ENCODE measurements at regions not wholly inside any gene's neighbourhood (a gene's known extent, or its start where the extent isn't known, plus 50 kb on each side); places are given as distances from the start of the nearest gene placed in this dataset.

DNA sequence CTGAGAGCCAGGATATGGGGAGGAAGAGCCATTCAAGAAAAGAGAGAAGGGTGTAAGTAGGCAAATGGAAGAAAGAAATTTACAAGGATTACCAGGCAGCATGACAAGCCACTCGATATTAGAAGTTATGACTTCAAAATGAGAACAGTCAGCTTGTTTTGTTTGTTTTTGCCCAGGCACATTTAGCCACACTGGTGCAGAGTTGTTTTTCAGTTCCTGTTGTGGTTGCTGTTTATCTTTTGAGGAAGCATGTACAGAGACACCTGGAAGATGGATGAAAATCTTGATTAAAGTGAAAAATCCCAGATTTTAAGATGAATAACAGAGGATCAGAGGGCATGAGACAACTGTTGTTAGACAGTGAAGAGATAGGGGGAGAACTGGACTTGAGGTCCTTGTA, 199.1 kb downstream of the MTRR start:
- WGBS, 2 donors = 50 to 73% methylated on average over 1 of the region's 1 CpG
- Histone ChIP-seq H3K4me1 (ENCODE audit: control insufficient read depth in 2 of 2, insufficient read depth in 2 of 2, low read length in 1 of 2) (no peaks in the 10 kb centered on the region), H3K27me3 (ENCODE audit: control insufficient read depth in 1 of 2, insufficient read depth in 2 of 2, low read length in 2 of 2) (no peaks in the 10 kb centered on the region), H3K9me3 (ENCODE audit: control insufficient read depth in 2 of 2, insufficient read depth in 1 of 2, low read depth in 1 of 2, low read length in 1 of 2) (no peaks in the 10 kb centered on the region), H3K4me3 (ENCODE audit: low read depth in 1 of 2, low read length in 2 of 2) (no peak overlapping the region), H3K27ac (ENCODE audit: low read depth in 2 of 2, low read length in 1 of 2) (no peak overlapping the region), H3K36me3 (ENCODE audit: control insufficient read depth in 2 of 2, insufficient read depth in 2 of 2, low read length in 1 of 2) (no peaks in the 10 kb centered on the region)

DNA sequence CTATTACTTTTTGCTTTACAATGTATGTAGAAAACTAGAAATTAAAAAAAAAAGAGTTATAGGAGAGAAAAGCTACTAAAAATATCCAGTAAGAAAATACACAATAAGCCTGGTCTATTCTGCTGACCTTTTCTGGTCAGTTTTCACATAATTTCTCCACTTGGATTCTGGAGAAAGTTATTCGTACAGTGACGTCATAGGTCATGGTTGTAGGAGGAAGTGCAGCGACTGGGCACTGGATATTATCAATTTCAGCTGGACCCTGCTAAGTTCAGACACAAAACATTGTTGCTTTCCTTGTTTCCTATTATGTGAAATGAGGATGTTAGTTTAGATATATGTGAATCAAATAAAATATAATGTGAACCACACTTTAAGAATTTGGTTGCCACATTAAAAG, 201.2 kb downstream of the MTRR start:
- H3K27ac ChIP-seq (ENCODE audit: low read depth in 2 of 2, low read length in 1 of 2) = no peak overlapping the region
- 56 to 57% methylated on average over 3 of the region's 3 CpGs for WGBS, 2 donors
- no peak overlapping the region for H3K4me3 ChIP-seq (ENCODE audit: low read depth in 1 of 2, low read length in 2 of 2)
- no peaks in the 10 kb centered on the region for H3K9me3 ChIP-seq (ENCODE audit: control insufficient read depth in 2 of 2, insufficient read depth in 1 of 2, low read depth in 1 of 2, low read length in 1 of 2)
- no peaks in the 10 kb centered on the region for H3K27me3 ChIP-seq (ENCODE audit: control insufficient read depth in 1 of 2, insufficient read depth in 2 of 2, low read length in 2 of 2)
- no peaks in the 10 kb centered on the region for H3K4me1 ChIP-seq (ENCODE audit: control insufficient read depth in 2 of 2, insufficient read depth in 2 of 2, low read length in 1 of 2)
- no peaks in the 10 kb centered on the region for H3K36me3 ChIP-seq (ENCODE audit: control insufficient read depth in 2 of 2, insufficient read depth in 2 of 2, low read length in 1 of 2)

DNA sequence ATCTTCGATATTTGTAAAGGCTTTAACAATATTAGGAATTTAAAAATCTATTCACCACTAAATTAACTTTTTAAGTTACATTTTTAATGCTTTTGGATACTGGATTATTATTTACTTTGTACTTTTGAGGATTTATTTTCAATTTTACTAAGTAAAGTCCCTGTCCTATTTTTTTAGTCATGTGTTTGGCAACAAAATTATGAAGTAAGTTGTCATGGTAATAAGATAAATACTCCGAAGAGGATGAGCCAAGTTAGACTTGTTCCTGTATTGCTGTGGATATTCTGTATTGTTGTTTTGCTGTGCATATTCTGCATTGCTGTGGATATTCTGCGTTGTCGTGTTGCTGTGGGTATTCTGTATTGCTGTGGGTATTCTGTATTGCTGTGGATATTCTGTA, 210.1 kb downstream of the MTRR start:
- no peaks in the 10 kb centered on the region for H3K4me1 ChIP-seq (ENCODE audit: control insufficient read depth in 2 of 2, insufficient read depth in 2 of 2, low read length in 1 of 2)
- no peaks in the 10 kb centered on the region for H3K27me3 ChIP-seq (ENCODE audit: control insufficient read depth in 1 of 2, insufficient read depth in 2 of 2, low read length in 2 of 2)
- H3K27ac ChIP-seq (ENCODE audit: low read depth in 2 of 2, low read length in 1 of 2) = no peak overlapping the region
- 50 to 62% methylated on average over 4 of the region's 4 CpGs for WGBS, 2 donors
- H3K4me3 ChIP-seq (ENCODE audit: low read depth in 1 of 2, low read length in 2 of 2) = no peak overlapping the region
- no peaks in the 10 kb centered on the region for H3K36me3 ChIP-seq (ENCODE audit: control insufficient read depth in 2 of 2, insufficient read depth in 2 of 2, low read length in 1 of 2)
- no peaks in the 10 kb centered on the region for H3K9me3 ChIP-seq (ENCODE audit: control insufficient read depth in 2 of 2, insufficient read depth in 1 of 2, low read depth in 1 of 2, low read length in 1 of 2)

DNA sequence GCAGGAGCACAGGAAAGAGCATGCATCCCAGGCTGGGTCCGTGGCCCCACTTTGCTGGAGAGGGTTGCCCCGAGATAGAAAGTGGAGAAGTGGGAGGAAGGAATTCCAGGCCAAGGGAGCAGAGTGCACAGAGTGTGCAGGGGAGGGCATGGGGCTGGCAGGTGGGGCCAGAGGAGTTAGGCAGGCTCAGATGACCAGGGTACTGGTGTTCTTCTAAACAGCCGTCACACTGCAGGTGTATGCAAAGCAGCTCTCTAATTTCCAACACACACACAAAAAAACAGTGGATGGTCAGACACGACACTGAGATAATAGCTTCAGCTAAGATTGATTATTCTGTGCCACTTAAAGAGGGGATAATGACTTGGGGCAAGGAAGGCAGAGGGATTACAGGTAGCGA, 212.2 kb downstream of the MTRR start:
- H3K27me3 ChIP-seq (ENCODE audit: control insufficient read depth in 1 of 2, insufficient read depth in 2 of 2, low read length in 2 of 2) = no peaks in the 10 kb centered on the region
- 55 to 56% methylated on average over 5 of the region's 5 CpGs for WGBS, 2 donors
- H3K36me3 ChIP-seq (ENCODE audit: control insufficient read depth in 2 of 2, insufficient read depth in 2 of 2, low read length in 1 of 2) = no peaks in the 10 kb centered on the region
- no peak overlapping the region for H3K4me3 ChIP-seq (ENCODE audit: low read depth in 1 of 2, low read length in 2 of 2)
- H3K9me3 ChIP-seq (ENCODE audit: control insufficient read depth in 2 of 2, insufficient read depth in 1 of 2, low read depth in 1 of 2, low read length in 1 of 2) = no peaks in the 10 kb centered on the region
- no peak overlapping the region for H3K27ac ChIP-seq (ENCODE audit: low read depth in 2 of 2, low read length in 1 of 2)
- H3K4me1 ChIP-seq (ENCODE audit: control insufficient read depth in 2 of 2, insufficient read depth in 2 of 2, low read length in 1 of 2) = no peaks in the 10 kb centered on the region

DNA sequence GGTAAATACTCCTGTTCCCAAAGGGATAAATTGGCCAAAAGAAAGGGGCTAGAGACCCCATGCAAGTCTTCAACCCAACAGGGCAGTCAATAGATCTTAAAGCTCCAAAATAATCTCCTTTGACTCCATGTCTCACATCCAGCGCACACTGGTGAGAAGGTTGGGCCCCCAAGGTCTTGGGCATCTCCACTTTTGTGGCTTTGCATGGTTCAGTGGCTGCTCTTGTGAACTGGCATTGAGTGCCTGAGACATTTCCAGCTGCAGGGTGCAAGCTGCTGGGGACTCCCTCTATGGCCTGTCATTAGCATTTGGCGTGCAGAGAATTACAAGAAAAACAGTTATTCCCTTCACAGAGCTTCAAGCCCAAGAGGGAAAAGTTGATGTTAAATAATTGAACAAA, 224.7 kb downstream of the MTRR start:
- no peak overlapping the region for H3K4me3 ChIP-seq (ENCODE audit: low read depth in 1 of 2, low read length in 2 of 2)
- no peaks in the 10 kb centered on the region for H3K27me3 ChIP-seq (ENCODE audit: control insufficient read depth in 1 of 2, insufficient read depth in 2 of 2, low read length in 2 of 2)
- 89 to 91% methylated on average over 2 of the region's 2 CpGs for WGBS, 2 donors
- no peak overlapping the region for H3K27ac ChIP-seq (ENCODE audit: low read depth in 2 of 2, low read length in 1 of 2)
- no peaks in the 10 kb centered on the region for H3K36me3 ChIP-seq (ENCODE audit: control insufficient read depth in 2 of 2, insufficient read depth in 2 of 2, low read length in 1 of 2)
- peaks cover 0 to 3% of the 10 kb centered on the region in 2 donors for H3K9me3 ChIP-seq (ENCODE audit: control insufficient read depth in 2 of 2, insufficient read depth in 1 of 2, low read depth in 1 of 2, low read length in 1 of 2)
- no peaks in the 10 kb centered on the region for H3K4me1 ChIP-seq (ENCODE audit: control insufficient read depth in 2 of 2, insufficient read depth in 2 of 2, low read length in 1 of 2)

DNA sequence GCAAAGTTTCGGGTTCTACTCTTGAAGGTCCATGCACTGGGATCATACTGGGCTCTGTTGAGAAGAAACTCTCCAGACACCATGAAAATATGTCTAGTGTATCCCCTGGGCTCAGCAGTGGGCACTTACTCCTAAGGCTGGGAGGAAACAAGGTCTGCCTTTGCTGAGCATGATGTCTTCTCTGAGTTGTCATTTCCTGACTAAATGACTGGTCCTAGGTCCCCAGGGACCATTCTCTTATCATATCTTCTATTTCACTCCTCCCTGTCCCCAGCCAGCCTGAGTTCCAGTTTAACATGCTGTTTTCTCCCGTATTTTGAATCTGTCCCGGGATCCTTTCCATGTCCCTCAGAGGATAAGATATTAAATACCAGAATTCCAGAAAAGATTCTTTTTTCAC, 225.4 kb downstream of the MTRR start:
- Histone ChIP-seq H3K4me1 (ENCODE audit: control insufficient read depth in 2 of 2, insufficient read depth in 2 of 2, low read length in 1 of 2) (no peaks in the 10 kb centered on the region), H3K4me3 (ENCODE audit: low read depth in 1 of 2, low read length in 2 of 2) (no peak overlapping the region), H3K27me3 (ENCODE audit: control insufficient read depth in 1 of 2, insufficient read depth in 2 of 2, low read length in 2 of 2) (no peaks in the 10 kb centered on the region), H3K27ac (ENCODE audit: low read depth in 2 of 2, low read length in 1 of 2) (no peak overlapping the region), H3K36me3 (ENCODE audit: control insufficient read depth in 2 of 2, insufficient read depth in 2 of 2, low read length in 1 of 2) (no peaks in the 10 kb centered on the region), H3K9me3 (ENCODE audit: control insufficient read depth in 2 of 2, insufficient read depth in 1 of 2, low read depth in 1 of 2, low read length in 1 of 2) (peaks cover 0 to 3% of the 10 kb centered on the region in 2 donors)
- WGBS, 2 donors = 81 to 82% methylated on average over 3 of the region's 3 CpGs

DNA sequence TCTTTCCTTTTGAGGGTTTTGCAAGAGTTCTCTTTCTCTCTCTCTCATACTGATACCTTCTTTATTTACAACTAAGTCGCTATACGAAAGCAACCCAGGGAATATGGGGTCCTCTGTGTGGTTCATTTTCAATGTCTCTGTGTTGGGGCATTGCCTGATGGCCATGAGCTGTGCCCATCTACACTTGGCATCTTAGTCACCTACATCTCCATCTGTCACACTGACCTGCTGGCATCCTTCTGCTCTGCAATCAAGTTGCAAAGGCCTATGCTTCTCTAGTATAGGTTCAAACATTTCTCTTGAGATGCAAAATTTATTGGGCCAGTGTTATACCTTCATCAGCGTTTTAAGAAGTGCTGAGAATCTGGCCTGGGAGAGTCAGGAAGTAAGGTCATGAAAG, 228.2 kb downstream of the MTRR start:
- no peak overlapping the region for H3K27ac ChIP-seq (ENCODE audit: low read depth in 2 of 2, low read length in 1 of 2)
- WGBS, 2 donors = 86 to 89% methylated on average over 3 of the region's 3 CpGs
- no peak overlapping the region for H3K4me3 ChIP-seq (ENCODE audit: low read depth in 1 of 2, low read length in 2 of 2)

DNA sequence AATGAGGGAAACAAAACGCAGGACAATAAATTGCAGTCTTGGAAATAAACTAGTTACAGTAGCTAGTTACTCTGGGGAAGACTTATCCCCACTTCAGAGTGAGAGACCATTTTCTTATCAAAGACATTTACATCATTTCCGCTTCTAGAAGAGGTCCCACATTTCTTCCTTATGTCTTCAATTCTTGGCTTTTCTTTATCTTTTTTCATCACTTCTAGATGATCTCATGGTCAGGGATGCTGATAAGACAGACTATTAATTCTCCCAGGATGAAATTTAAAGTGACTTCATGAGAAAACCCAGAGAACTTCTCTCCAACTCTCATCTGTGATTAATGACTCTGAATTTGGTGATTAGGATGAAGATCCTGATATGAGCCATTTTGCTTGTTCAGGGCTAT, 229.1 kb downstream of the MTRR start:
- H3K9me3 ChIP-seq (ENCODE audit: control insufficient read depth in 2 of 2, insufficient read depth in 1 of 2, low read depth in 1 of 2, low read length in 1 of 2) = peaks cover 0 to 3% of the 10 kb centered on the region in 2 donors
- H3K36me3 ChIP-seq (ENCODE audit: control insufficient read depth in 2 of 2, insufficient read depth in 2 of 2, low read length in 1 of 2) = no peaks in the 10 kb centered on the region
- H3K4me3 ChIP-seq (ENCODE audit: low read depth in 1 of 2, low read length in 2 of 2) = no peak overlapping the region
- H3K4me1 ChIP-seq (ENCODE audit: control insufficient read depth in 2 of 2, insufficient read depth in 2 of 2, low read length in 1 of 2) = no peaks in the 10 kb centered on the region
- H3K27ac ChIP-seq (ENCODE audit: low read depth in 2 of 2, low read length in 1 of 2) = no peak overlapping the region
- WGBS, 2 donors = 77 to 78% methylated on average over 2 of the region's 2 CpGs
- no peaks in the 10 kb centered on the region for H3K27me3 ChIP-seq (ENCODE audit: control insufficient read depth in 1 of 2, insufficient read depth in 2 of 2, low read length in 2 of 2)

More for the DNA sequence above, 228.2 kb downstream of the MTRR start:
- Histone ChIP-seq H3K36me3 (ENCODE audit: control insufficient read depth in 2 of 2, insufficient read depth in 2 of 2, low read length in 1 of 2) (no peaks in the 10 kb centered on the region), H3K27me3 (ENCODE audit: control insufficient read depth in 1 of 2, insufficient read depth in 2 of 2, low read length in 2 of 2) (no peaks in the 10 kb centered on the region), H3K9me3 (ENCODE audit: control insufficient read depth in 2 of 2, insufficient read depth in 1 of 2, low read depth in 1 of 2, low read length in 1 of 2) (peaks cover 0 to 3% of the 10 kb centered on the region in 2 donors), H3K4me1 (ENCODE audit: control insufficient read depth in 2 of 2, insufficient read depth in 2 of 2, low read length in 1 of 2) (no peaks in the 10 kb centered on the region)

DNA sequence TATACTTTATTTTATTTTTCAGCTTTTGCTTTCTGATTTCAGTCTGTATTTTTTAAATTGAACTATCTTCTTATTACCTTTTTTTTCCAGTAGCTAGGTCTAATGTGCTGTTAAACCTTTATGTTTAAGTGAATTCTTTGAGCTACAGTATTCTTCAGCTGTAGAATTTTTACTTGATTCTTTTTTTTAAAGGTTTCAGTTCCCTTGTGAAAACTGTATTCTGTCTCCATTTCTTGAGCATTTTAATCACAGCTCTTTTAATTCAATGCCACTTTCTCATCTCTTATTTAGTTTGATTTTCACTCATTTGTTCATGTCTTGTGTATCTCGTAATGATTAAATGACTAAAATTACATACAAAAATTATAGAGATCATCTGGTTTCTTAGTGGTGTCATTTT, 233.8 kb downstream of the MTRR start:
- Histone ChIP-seq H3K4me1 (ENCODE audit: control insufficient read depth in 2 of 2, insufficient read depth in 2 of 2, low read length in 1 of 2) (no peaks in the 10 kb centered on the region), H3K27ac (ENCODE audit: low read depth in 2 of 2, low read length in 1 of 2) (no peak overlapping the region), H3K9me3 (ENCODE audit: control insufficient read depth in 2 of 2, insufficient read depth in 1 of 2, low read depth in 1 of 2, low read length in 1 of 2) (peaks cover 0 to 1% of the 10 kb centered on the region in 2 donors), H3K36me3 (ENCODE audit: control insufficient read depth in 2 of 2, insufficient read depth in 2 of 2, low read length in 1 of 2) (no peaks in the 10 kb centered on the region), H3K4me3 (ENCODE audit: low read depth in 1 of 2, low read length in 2 of 2) (no peak overlapping the region), H3K27me3 (ENCODE audit: control insufficient read depth in 1 of 2, insufficient read depth in 2 of 2, low read length in 2 of 2) (no peaks in the 10 kb centered on the region)
- WGBS, 2 donors = 66 to 73% methylated on average over 1 of the region's 1 CpG

DNA sequence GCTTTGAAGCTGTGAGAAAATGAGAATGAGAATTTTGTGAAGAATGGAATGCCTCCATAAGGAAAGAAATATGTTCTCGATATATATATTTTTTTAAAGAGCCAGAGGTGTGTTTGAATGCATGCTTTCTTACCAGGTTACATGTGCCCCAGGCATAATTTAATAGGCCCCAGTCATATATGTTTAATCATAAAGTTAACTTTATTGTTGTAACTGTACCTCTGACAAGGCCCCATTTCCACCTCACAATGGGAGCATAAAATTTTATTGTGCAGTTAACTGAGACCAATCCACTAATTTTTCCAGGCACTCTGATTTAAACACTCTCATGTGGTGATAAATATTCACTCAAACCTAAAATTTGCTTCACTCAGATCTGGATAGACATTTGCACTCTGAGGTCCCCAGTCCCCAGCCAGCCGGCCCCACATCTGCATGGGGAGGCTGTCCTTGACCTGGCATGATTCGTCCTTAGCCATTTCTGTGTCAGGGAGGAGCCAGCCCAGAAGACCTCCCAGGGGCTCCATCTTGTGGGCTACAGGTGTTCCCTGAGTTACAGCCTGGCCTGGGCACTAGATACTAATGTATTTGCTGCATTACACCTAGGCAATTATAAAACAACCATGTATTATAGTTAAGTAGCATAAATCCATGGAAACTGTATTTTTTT, 245.8 kb downstream of the MTRR start:
- Histone ChIP-seq H3K4me1 (ENCODE audit: control insufficient read depth in 2 of 2, insufficient read depth in 2 of 2, low read length in 1 of 2) (no peaks in the 10 kb centered on the region), H3K36me3 (ENCODE audit: control insufficient read depth in 2 of 2, insufficient read depth in 2 of 2, low read length in 1 of 2) (no peaks in the 10 kb centered on the region), H3K27ac (ENCODE audit: low read depth in 2 of 2, low read length in 1 of 2) (no peak overlapping the region), H3K27me3 (ENCODE audit: control insufficient read depth in 1 of 2, insufficient read depth in 2 of 2, low read length in 2 of 2) (no peaks in the 10 kb centered on the region), H3K9me3 (ENCODE audit: control insufficient read depth in 2 of 2, insufficient read depth in 1 of 2, low read depth in 1 of 2, low read length in 1 of 2) (no peaks in the 10 kb centered on the region), H3K4me3 (ENCODE audit: low read depth in 1 of 2, low read length in 2 of 2) (no peak overlapping the region)
- WGBS, 2 donors = 83 to 84% methylated on average over 3 of the region's 3 CpGs
